DOHH2 (cell line): ENCODE measurements at regions not wholly inside any gene's neighbourhood (a gene's known extent, or its start where the extent isn't known, plus 50 kb on each side); places are given as distances from the start of the nearest gene placed in this dataset.
"Not testable (repeated sequence)": the region's sequence is repeated elsewhere in the genome, so short reads cannot be mapped to it uniquely, and the experiment has no call there.

Experiments used
- H3F3A ChIP-seq: fragments of 200-600 bp; sonication (generic), shearing (Covaris generic); 2 replicates; pipeline ENCODE4 v1.6.0; 2016; ENCODE audit warnings: antibody characterized with exemption, mild to moderate bottlenecking; ENCODE audit not compliant: control insufficient read depth, insufficient read depth
- H3K27ac ChIP-seq: fragments of 200-600 bp; sonication (generic); 2 replicates; pipeline ENCODE4 v1.5.1; 2014; ENCODE audit warnings: low read depth, mild to moderate bottlenecking, low read length, moderate library complexity
- H3K27me3 ChIP-seq: fragments of 200-600 bp; sonication (generic); 2 replicates; pipeline ENCODE4 v1.6.1; 2014; ENCODE audit warnings: mild to moderate bottlenecking, low read length, mixed read lengths; ENCODE audit not compliant: control insufficient read depth
- H3K36me3 ChIP-seq: fragments of 200-600 bp; sonication (generic); 2 replicates; pipeline ENCODE4 v1.6.1; 2014; ENCODE audit warnings: mild to moderate bottlenecking, low read length, moderate library complexity, mixed read lengths; ENCODE audit not compliant: control insufficient read depth
- H3K4me1 ChIP-seq: fragments of 200-600 bp; sonication (generic); 2 replicates; pipeline ENCODE4 v1.6.1; 2014; ENCODE audit warnings: mild to moderate bottlenecking, low read length, mixed read lengths; ENCODE audit not compliant: control insufficient read depth
- H3K4me2 ChIP-seq: fragments of 200-600 bp; sonication (generic); 2 replicates; pipeline ENCODE4 v1.6.0; 2014; ENCODE audit warnings: mild to moderate bottlenecking, low read length, moderate library complexity
- H3K4me3 ChIP-seq: fragments of 200-600 bp; sonication (generic); 2 replicates; pipeline ENCODE4 v1.5.1; 2014; ENCODE audit warnings: mild to moderate bottlenecking, low read length, mixed read lengths
- H3K79me2 ChIP-seq: fragments of 200-600 bp; sonication (generic); 2 replicates; pipeline ENCODE4 v1.6.1; 2014; ENCODE audit warnings: mild to moderate bottlenecking, low read length, mixed read lengths; ENCODE audit not compliant: control insufficient read depth
- H3K9me2 ChIP-seq: fragments of 200-600 bp; sonication (generic); replicated peaks from 2 replicates; pipeline ENCODE4 v1.6.1; 2014; ENCODE audit warnings: mild to moderate bottlenecking, low read length, mixed read lengths; ENCODE audit not compliant: control insufficient read depth
- H3K9me3 ChIP-seq: fragments of 200-600 bp; sonication (generic); 2 replicates; pipeline ENCODE4 v1.6.1; 2014; ENCODE audit warnings: antibody characterized with exemption, low read length, mixed read lengths; ENCODE audit not compliant: control insufficient read depth, insufficient read depth
- H4K20me1 ChIP-seq: fragments of 200-600 bp; sonication (generic); 2 replicates; pipeline ENCODE4 v1.6.0; 2014; ENCODE audit warnings: low read depth, mild to moderate bottlenecking, antibody characterized with exemption, low read length, moderate library complexity; ENCODE audit not compliant: control insufficient read depth, insufficient read depth
- EZH2phosphoT487 ChIP-seq: fragments of 200-600 bp; sonication (generic); IDR thresholded peaks from 2 replicates; pipeline ENCODE4 v1.6.1; 2017; ENCODE audit warnings: borderline replicate concordance, mild to moderate bottlenecking, antibody characterized with exemption, low read length, moderate library complexity, mixed read lengths
- TF ChIP-seq, protein P1 (sequence below): fragments of 200-600 bp; sonication (generic); IDR thresholded peaks from one replicate; pipeline ENCODE4 v1.5.1; 2014; ENCODE audit warnings: antibody characterized with exemption, mild to moderate bottlenecking, low read depth, low read length; ENCODE audit not compliant: poor library complexity, severe bottlenecking

DNA sequence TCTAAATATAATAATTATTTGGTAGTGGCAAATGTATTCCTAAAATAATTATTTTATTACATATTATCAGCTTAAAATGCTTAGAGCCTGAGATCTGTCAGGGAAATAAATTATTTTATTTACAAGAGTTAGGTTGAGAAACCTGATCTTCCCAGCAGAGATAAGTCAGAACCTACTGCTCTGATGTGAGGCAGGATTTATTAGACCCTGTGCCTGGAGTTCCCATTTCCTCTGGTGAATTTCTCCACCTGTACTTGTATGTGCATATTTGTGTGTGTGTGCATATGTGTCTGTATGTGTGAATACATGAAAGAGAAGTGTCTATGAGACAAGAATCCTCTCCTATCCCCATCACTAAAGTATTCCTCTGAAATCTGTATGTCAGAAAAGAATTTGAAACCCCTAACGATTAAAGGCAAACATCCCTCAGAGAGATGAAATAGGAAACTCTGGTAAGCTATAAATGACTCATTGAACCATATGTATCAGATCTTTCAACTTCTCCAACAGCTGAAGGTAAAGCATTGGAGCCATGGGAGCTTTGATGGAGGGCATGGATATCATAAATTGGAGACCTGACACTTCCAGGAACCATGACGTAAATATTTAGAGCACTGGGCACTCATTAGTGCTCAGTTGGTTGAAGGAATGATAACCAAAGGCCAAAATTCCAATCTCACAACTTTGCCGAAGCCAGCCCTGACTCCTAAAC lies 190.9 kb downstream of the XPNPEP1 start:
- Histone ChIP-seq H3K4me1 (no peaks in the 10 kb centered on the region), H3K4me3 (no peak overlapping the region), H3K9me2 (no peaks in the 10 kb centered on the region), H3K36me3 (no peaks in the 10 kb centered on the region), H3F3A (no peaks in the 10 kb centered on the region), H3K4me2 (no peak overlapping the region), H3K79me2 (no peaks in the 10 kb centered on the region), H3K27ac (no peak overlapping the region), H3K27me3 (no peaks in the 10 kb centered on the region), H4K20me1 (no peaks in the 10 kb centered on the region), H3K9me3 (no peaks in the 10 kb centered on the region)
- TF ChIP-seq, protein P1, sequence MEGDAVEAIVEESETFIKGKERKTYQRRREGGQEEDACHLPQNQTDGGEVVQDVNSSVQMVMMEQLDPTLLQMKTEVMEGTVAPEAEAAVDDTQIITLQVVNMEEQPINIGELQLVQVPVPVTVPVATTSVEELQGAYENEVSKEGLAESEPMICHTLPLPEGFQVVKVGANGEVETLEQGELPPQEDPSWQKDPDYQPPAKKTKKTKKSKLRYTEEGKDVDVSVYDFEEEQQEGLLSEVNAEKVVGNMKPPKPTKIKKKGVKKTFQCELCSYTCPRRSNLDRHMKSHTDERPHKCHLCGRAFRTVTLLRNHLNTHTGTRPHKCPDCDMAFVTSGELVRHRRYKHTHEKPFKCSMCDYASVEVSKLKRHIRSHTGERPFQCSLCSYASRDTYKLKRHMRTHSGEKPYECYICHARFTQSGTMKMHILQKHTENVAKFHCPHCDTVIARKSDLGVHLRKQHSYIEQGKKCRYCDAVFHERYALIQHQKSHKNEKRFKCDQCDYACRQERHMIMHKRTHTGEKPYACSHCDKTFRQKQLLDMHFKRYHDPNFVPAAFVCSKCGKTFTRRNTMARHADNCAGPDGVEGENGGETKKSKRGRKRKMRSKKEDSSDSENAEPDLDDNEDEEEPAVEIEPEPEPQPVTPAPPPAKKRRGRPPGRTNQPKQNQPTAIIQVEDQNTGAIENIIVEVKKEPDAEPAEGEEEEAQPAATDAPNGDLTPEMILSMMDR = no peak
- TF ChIP-seq EZH2phosphoT487 = no peak

DNA sequence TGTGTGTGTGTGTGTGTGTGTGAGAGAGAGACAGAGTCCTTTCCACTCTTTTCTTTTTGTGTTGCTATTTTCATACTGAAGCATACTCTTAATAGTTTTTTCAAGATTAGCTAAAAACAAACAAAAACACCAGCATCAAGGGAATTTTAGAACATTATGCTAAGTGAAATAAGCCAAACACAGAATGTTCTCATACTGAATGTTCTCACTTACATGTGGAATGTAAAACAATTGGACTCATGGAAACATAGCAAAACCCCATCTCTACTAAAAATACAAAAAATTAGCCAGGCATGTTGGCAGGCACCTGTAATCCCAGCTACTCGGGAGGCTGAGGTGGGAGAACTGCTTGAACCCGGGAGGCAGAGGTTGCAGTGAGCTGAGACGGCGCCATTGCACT lies 193.4 kb downstream of the XPNPEP1 start:
- H3K27me3 ChIP-seq = not testable (repeated sequence)

DNA sequence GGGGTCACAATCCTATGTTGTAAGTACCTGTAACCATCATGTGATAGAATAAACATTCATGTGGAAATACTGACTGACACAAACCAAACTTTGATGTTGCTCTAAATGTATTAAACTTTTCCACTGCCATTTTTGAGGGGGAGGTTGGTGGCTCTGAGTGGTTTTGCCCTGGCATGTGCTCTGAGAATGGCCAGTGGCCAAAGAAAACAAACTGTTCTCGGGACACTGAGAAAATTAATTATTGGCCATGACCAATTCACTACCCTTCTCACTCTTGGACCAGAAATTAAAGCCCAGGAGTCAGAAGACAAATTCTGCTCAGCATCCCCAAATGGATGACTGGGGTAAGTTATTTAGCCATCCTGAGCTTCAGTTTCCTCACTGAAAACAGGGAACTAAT lies 195.9 kb downstream of the XPNPEP1 start:
- Histone ChIP-seq H4K20me1 (no peaks in the 10 kb centered on the region), H3F3A (no peaks in the 10 kb centered on the region)

More for the DNA sequence above, 193.4 kb downstream of the XPNPEP1 start:
- not testable (repeated sequence) for H3K4me2 ChIP-seq, H3K9me2 ChIP-seq, H3K4me3 ChIP-seq, H4K20me1 ChIP-seq, H3F3A ChIP-seq, H3K36me3 ChIP-seq, H3K79me2 ChIP-seq, H3K4me1 ChIP-seq, H3K27ac ChIP-seq, H3K9me3 ChIP-seq

DNA sequence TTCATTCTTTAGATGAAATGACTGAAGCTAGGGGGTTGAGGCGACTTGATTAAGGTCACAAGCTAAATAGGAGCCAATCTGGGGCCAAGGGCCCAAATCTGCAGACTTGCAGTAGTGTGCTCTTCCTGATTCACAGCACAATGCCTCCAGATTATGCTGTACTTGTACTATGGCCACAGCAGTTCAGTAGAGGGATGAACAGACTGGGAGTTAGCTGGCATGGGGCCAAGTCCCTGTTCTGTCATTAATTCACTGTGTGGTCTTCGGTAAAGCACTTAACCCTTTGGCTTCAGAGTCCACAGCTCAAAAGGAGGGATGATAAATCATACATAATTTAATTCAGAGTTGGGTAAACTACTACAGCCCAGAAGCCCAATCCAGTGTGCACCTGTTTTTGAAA lies 196.8 kb downstream of the XPNPEP1 start:
- no peaks in the 10 kb centered on the region for H3K79me2 ChIP-seq
- no peaks in the 10 kb centered on the region for H3K4me1 ChIP-seq
- H3K4me3 ChIP-seq = no peak overlapping the region
- H3K27me3 ChIP-seq = no peaks in the 10 kb centered on the region
- H3K9me3 ChIP-seq = no peaks in the 10 kb centered on the region
- no peak overlapping the region for H3K27ac ChIP-seq
- H3K9me2 ChIP-seq = no peaks in the 10 kb centered on the region
- no peak overlapping the region for H3K4me2 ChIP-seq
- H3K36me3 ChIP-seq = no peaks in the 10 kb centered on the region
- no peak for TF ChIP-seq EZH2phosphoT487
- no peaks in the 10 kb centered on the region for H3F3A ChIP-seq
- no peaks in the 10 kb centered on the region for H4K20me1 ChIP-seq

More for the DNA sequence above, 195.9 kb downstream of the XPNPEP1 start:
- no peak overlapping the region for H3K4me2 ChIP-seq
- H3K4me1 ChIP-seq = no peaks in the 10 kb centered on the region
- H3K9me3 ChIP-seq = no peaks in the 10 kb centered on the region
- H3K4me3 ChIP-seq = no peak overlapping the region
- H3K9me2 ChIP-seq = no peaks in the 10 kb centered on the region
- no peak overlapping the region for H3K27ac ChIP-seq
- H3K36me3 ChIP-seq = no peaks in the 10 kb centered on the region
- TF ChIP-seq, protein P1 = no peak
- no peak for TF ChIP-seq EZH2phosphoT487
- H3K27me3 ChIP-seq = no peaks in the 10 kb centered on the region
- no peaks in the 10 kb centered on the region for H3K79me2 ChIP-seq
